ENCODE measurements at regions not wholly inside any gene's neighbourhood (a gene's known extent, or its start where the extent isn't known, plus 50 kb on each side); places are given as distances from the start of the nearest gene placed in this dataset.

GRCh38 chr1:14017531-14017961 lies 317.6 kb downstream of the PRDM2 start:
- Histone ChIP-seq H2AFZ (ENCODE audit: insufficient read depth, low read depth, low read length, poor library complexity, severe bottlenecking) (no peak overlapping the region), H3K4me2 (replicated peaks; ENCODE audit: low read depth, low read length, poor library complexity, severe bottlenecking) (no peak overlapping the region), H3K27me3 (replicated peaks in 1 of 4; ENCODE audit: control extremely low read depth in 1 of 4, control insufficient read depth in 3 of 4, insufficient read depth in 4 of 4, low read length in 3 of 4) (peaks cover 0 to 5% (median 0%) of the 10 kb centered on the region in 4 experiments), H3K4me3 (ENCODE audit: control extremely low read depth in 1 of 5, extremely low read depth in 1 of 5, insufficient read depth in 1 of 5, low read depth in 2 of 5, low read length in 4 of 5) (no peak overlapping the region), H3K9ac (ENCODE audit: low read length) (no peak overlapping the region), H4K20me1 (ENCODE audit: control insufficient read depth, insufficient read depth, low read length, poor library complexity, severe bottlenecking) (no peaks in the 10 kb centered on the region), H3K9me3 (ENCODE audit: control extremely low read depth in 1 of 3, control insufficient read depth in 2 of 3, insufficient read depth in 1 of 3, low read length in 2 of 3) (no peaks in the 10 kb centered on the region), H3K27ac (ENCODE audit: low read length in 2 of 2) (no peak overlapping the region), H3K79me2 (ENCODE audit: control insufficient read depth, insufficient read depth, low read length) (no peaks in the 10 kb centered on the region), H3K4me1 (ENCODE audit: control insufficient read depth in 2 of 2, insufficient read depth in 2 of 2, low read length in 2 of 2) (no peaks in the 10 kb centered on the region), H3K36me3 (replicated peaks in 1 of 2; ENCODE audit: control extremely low read depth in 1 of 2, control insufficient read depth in 1 of 2, extremely low read depth in 1 of 2, insufficient read depth in 2 of 2, low read length in 1 of 2) (no peaks in the 10 kb centered on the region)
- Mint-ChIP-seq H3K4me3 (no peak overlapping the region), H3K9me3 (ENCODE audit: insufficient read depth) (no peaks in the 10 kb centered on the region), H3K4me1 (no peaks in the 10 kb centered on the region), H3K27ac (no peak overlapping the region), H3K27me3 (peaks cover 30% of the 10 kb centered on the region)
- ChIA-PET POLR2A (no interaction called here), CTCF (no interaction called here)
- intact Hi-C loops (cut with micrococcal nuclease), result no loop called here
- DNase-seq (no peak), ATAC-seq (ENCODE audit: low read depth) (no peak)
- 74% methylated on average over 5 of the region's 7 CpGs for WGBS (ENCODE audit: insufficient coverage)
- TF ChIP-seq EZH2 (IDR thresholded peaks at IDR 0.05; ENCODE audit: borderline replicate concordance, insufficient read depth, low read depth, low read length, poor library complexity, severe bottlenecking), result no peak
- no peak for TF ChIP-seq CTCF (IDR thresholded peaks at IDR 0.05)

- no peak for TF ChIP-seq EZH2 (IDR thresholded peaks at IDR 0.05; ENCODE audit: borderline replicate concordance, insufficient read depth, low read depth, low read length, poor library complexity, severe bottlenecking)
- no peak for TF ChIP-seq CTCF (IDR thresholded peaks at IDR 0.05)
- H3K4me3 Mint-ChIP-seq, result no peak overlapping the region
- WGBS (ENCODE audit: insufficient coverage), result no CpG with 5 or more reads among the region's 1 CpG
- Histone ChIP-seq H3K4me1 (ENCODE audit: control insufficient read depth in 2 of 2, insufficient read depth in 2 of 2, low read length in 2 of 2) (no peaks in the 10 kb centered on the region), H3K27ac (ENCODE audit: low read length in 2 of 2) (no peak overlapping the region), H3K27me3 (replicated peaks in 1 of 4; ENCODE audit: control extremely low read depth in 1 of 4, control insufficient read depth in 3 of 4, insufficient read depth in 4 of 4, low read length in 3 of 4) (peaks cover 0 to 5% (median 0%) of the 10 kb centered on the region in 4 experiments), H3K36me3 (replicated peaks in 1 of 2; ENCODE audit: control extremely low read depth in 1 of 2, control insufficient read depth in 1 of 2, extremely low read depth in 1 of 2, insufficient read depth in 2 of 2, low read length in 1 of 2) (no peaks in the 10 kb centered on the region), H3K4me3 (ENCODE audit: control extremely low read depth in 1 of 5, extremely low read depth in 1 of 5, insufficient read depth in 1 of 5, low read depth in 2 of 5, low read length in 4 of 5) (no peak overlapping the region), H4K20me1 (ENCODE audit: control insufficient read depth, insufficient read depth, low read length, poor library complexity, severe bottlenecking) (no peaks in the 10 kb centered on the region), H3K79me2 (ENCODE audit: control insufficient read depth, insufficient read depth, low read length) (no peaks in the 10 kb centered on the region), H3K4me2 (replicated peaks; ENCODE audit: low read depth, low read length, poor library complexity, severe bottlenecking) (no peak overlapping the region), H2AFZ (ENCODE audit: insufficient read depth, low read depth, low read length, poor library complexity, severe bottlenecking) (no peak overlapping the region), H3K9ac (ENCODE audit: low read length) (no peak overlapping the region), H3K9me3 (ENCODE audit: control extremely low read depth in 1 of 3, control insufficient read depth in 2 of 3, insufficient read depth in 1 of 3, low read length in 2 of 3) (no peaks in the 10 kb centered on the region)
- H3K27me3 Mint-ChIP-seq, result peaks cover 30% of the 10 kb centered on the region
- intact Hi-C loops (cut with micrococcal nuclease), result no loop called here
- ChIA-PET CTCF (no interaction called here), POLR2A (no interaction called here)
- no peak for ATAC-seq (ENCODE audit: low read depth)
- no peaks in the 10 kb centered on the region for H3K9me3 Mint-ChIP-seq (ENCODE audit: insufficient read depth)
- DNase-seq, result no peak
- no peak overlapping the region for H3K27ac Mint-ChIP-seq
- H3K4me1 Mint-ChIP-seq, result no peaks in the 10 kb centered on the region
Measured at GRCh38 chr1:14019461-14019860, 319.5 kb downstream of the PRDM2 start.

Measured in B cell (primary cell).